Peyer's patch (tissue), 4 donors: ENCODE measurements at regions not wholly inside any gene's neighbourhood (a gene's known extent, or its start where the extent isn't known, plus 50 kb on each side); places are given as distances from the start of the nearest gene placed in this dataset.

Source experiments
- POLR2A ChIP-seq, 2 donors: fragments of 450-650 bp; IDR thresholded peaks; one replicate each; pipeline ENCODE4 v1.5.1; 2017; ENCODE audit warnings: antibody characterized with exemption in 2 of 2, mild to moderate bottlenecking in 2 of 2, moderate library complexity in 2 of 2
- TF ChIP-seq, protein P1 (sequence below), 6 experiments: fragments of 450-650 bp in 4 of 6; fragments of 200-600 bp in 2 of 6; sonication (generic) in 1 of 6; IDR thresholded peaks; one replicate each; pipeline ENCODE4 v1.5.1; 2017 to 2019; ENCODE audit warnings: antibody characterized with exemption in 6 of 6, mild to moderate bottlenecking in 3 of 6, moderate library complexity in 1 of 6

GRCh38 chr7:63106506-63107388 lies 891.9 kb upstream of the ZNF722 start:
- TF ChIP-seq, protein P1, sequence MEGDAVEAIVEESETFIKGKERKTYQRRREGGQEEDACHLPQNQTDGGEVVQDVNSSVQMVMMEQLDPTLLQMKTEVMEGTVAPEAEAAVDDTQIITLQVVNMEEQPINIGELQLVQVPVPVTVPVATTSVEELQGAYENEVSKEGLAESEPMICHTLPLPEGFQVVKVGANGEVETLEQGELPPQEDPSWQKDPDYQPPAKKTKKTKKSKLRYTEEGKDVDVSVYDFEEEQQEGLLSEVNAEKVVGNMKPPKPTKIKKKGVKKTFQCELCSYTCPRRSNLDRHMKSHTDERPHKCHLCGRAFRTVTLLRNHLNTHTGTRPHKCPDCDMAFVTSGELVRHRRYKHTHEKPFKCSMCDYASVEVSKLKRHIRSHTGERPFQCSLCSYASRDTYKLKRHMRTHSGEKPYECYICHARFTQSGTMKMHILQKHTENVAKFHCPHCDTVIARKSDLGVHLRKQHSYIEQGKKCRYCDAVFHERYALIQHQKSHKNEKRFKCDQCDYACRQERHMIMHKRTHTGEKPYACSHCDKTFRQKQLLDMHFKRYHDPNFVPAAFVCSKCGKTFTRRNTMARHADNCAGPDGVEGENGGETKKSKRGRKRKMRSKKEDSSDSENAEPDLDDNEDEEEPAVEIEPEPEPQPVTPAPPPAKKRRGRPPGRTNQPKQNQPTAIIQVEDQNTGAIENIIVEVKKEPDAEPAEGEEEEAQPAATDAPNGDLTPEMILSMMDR (IDR thresholded peaks at IDR 0.05) = no peak
- no peak for TF ChIP-seq POLR2A (IDR thresholded peaks at IDR 0.05)
